ENCODE measurements at regions not wholly inside any gene's neighbourhood (a gene's known extent, or its start where the extent isn't known, plus 50 kb on each side); places are given as distances from the start of the nearest gene placed in this dataset.

GRCh38 chr14:106346084-106346483 lies 819.7 kb downstream of the TMEM121 start:
- H3K36me3 ChIP-seq (ENCODE audit: low read depth, missing control alignments): no peaks in the 10 kb centered on the region
- H3K4me3 ChIP-seq: no peak overlapping the region
- DNase-seq: no peak
- H3K27me3 ChIP-seq: no peaks in the 10 kb centered on the region
- TF ChIP-seq POLR2A (IDR thresholded peaks at IDR 0.05) (no peak), CTCF (IDR thresholded peaks at IDR 0.05) (no peak)
- H3K9me3 ChIP-seq: no peaks in the 10 kb centered on the region
- H3K4me1 ChIP-seq: no peaks in the 10 kb centered on the region
- intact Hi-C loops (cut with DNase I; ENCODE audit: low total_unique reads): no loop called here
- no peak overlapping the region for H3K27ac ChIP-seq
- WGBS, 2 donors: 68 to 77% methylated on average over 8 of the region's 8 CpGs

- 91 to 92% methylated on average over 4 of the region's 4 CpGs for WGBS, 2 donors
- Histone ChIP-seq H3K9me3 (no peaks in the 10 kb centered on the region), H3K4me1 (no peaks in the 10 kb centered on the region), H3K4me3 (no peak overlapping the region), H3K27me3 (no peaks in the 10 kb centered on the region), H3K36me3 (ENCODE audit: low read depth, missing control alignments) (no peaks in the 10 kb centered on the region), H3K27ac (no peak overlapping the region)
- intact Hi-C loops (cut with DNase I; ENCODE audit: low total_unique reads): no loop called here
- TF ChIP-seq CTCF (IDR thresholded peaks at IDR 0.05) (no peak), POLR2A (IDR thresholded peaks at IDR 0.05) (no peak)
- no peak for DNase-seq
These were observed 820.3 kb downstream of the TMEM121 start for GRCh38 chr14:106346534-106347290.

- no peak overlapping the region for H3K27ac ChIP-seq
- no peaks in the 10 kb centered on the region for H3K9me3 ChIP-seq
- H3K36me3 ChIP-seq (ENCODE audit: low read depth, missing control alignments): no peaks in the 10 kb centered on the region
- DNase-seq: no peak
- H3K27me3 ChIP-seq: no peaks in the 10 kb centered on the region
- TF ChIP-seq POLR2A (IDR thresholded peaks at IDR 0.05) (no peak), CTCF (IDR thresholded peaks at IDR 0.05) (no peak)
- H3K4me1 ChIP-seq: no peaks in the 10 kb centered on the region
- 57 to 67% methylated on average over 4 of the region's 4 CpGs for WGBS, 2 donors
- intact Hi-C loops (cut with DNase I; ENCODE audit: low total_unique reads): no loop called here
- no peak overlapping the region for H3K4me3 ChIP-seq
These were observed 821.0 kb downstream of the TMEM121 start for GRCh38 chr14:106347291-106347778.

- Histone ChIP-seq H3K9me3 (no peaks in the 10 kb centered on the region), H3K27me3 (no peaks in the 10 kb centered on the region), H3K4me1 (no peaks in the 10 kb centered on the region), H3K36me3 (ENCODE audit: low read depth, missing control alignments) (no peaks in the 10 kb centered on the region), H3K4me3 (no peak overlapping the region), H3K27ac (no peak overlapping the region)
- intact Hi-C loops (cut with DNase I; ENCODE audit: low total_unique reads): no loop called here
- no peak for TF ChIP-seq CTCF (IDR thresholded peaks at IDR 0.05)
- no peak for TF ChIP-seq POLR2A (IDR thresholded peaks at IDR 0.05)
- WGBS, 2 donors: 47 to 54% methylated on average over 8 of the region's 8 CpGs
- no peak for DNase-seq
These were observed 821.7 kb downstream of the TMEM121 start for GRCh38 chr14:106347890-106348755.

Measured in testis (tissue), 2 donors.